ENCODE measurements at regions not wholly inside any gene's neighbourhood (a gene's known extent, or its start where the extent isn't known, plus 50 kb on each side); places are given as distances from the start of the nearest gene placed in this dataset.

- no peak overlapping the region for H3K4me2 ChIP-seq
- H4K20me1 ChIP-seq (ENCODE audit: insufficient read depth): no peaks in the 10 kb centered on the region
- no peaks in the 10 kb centered on the region for H3K36me3 ChIP-seq (ENCODE audit: low read depth)
- CTCF ChIA-PET: no interaction called here
- H3K9me2 ChIP-seq (ENCODE audit: insufficient read depth): no peaks in the 10 kb centered on the region
- H3K4me1 ChIP-seq (replicated peaks; ENCODE audit: insufficient read depth): no peaks in the 10 kb centered on the region
- no peak overlapping the region for H3K4me3 ChIP-seq
- no peak for TF ChIP-seq EZH2 (IDR thresholded peaks at IDR 0.05; ENCODE audit: low read depth)
- no peaks in the 10 kb centered on the region for H3K79me2 ChIP-seq (ENCODE audit: low read depth)
- POLR2A ChIA-PET (ENCODE audit: unreplicated experiment): no interaction called here
- no peak overlapping the region for H3K27ac ChIP-seq
- no peaks in the 10 kb centered on the region for H3K9me3 ChIP-seq (ENCODE audit: insufficient read depth, low read depth)
- H3F3A ChIP-seq (ENCODE audit: insufficient read depth, low read depth): no peaks in the 10 kb centered on the region
- H3K27me3 ChIP-seq (ENCODE audit: insufficient read depth, low read depth): no peaks in the 10 kb centered on the region
- intact Hi-C loops (cut with micrococcal nuclease; ENCODE audit: unreplicated experiment): no loop called here
- BruUV-seq (replicated peaks): no TSS peak
- H2AFZ ChIP-seq: no peak overlapping the region
- DNase-seq: no peak
Measured at GRCh38 chr14:24708684-24709083, 74.7 kb upstream of the GZMB start.

GRCh38 chr14:24706351-24706750, 72.4 kb upstream of the GZMB start:
- no TSS peak for BruUV-seq (replicated peaks)
- ChIA-PET POLR2A (ENCODE audit: unreplicated experiment) (no interaction called here), CTCF (no interaction called here)
- TF ChIP-seq CTCF (conservative IDR thresholded peaks at IDR 0.05) (no peak), EZH2 (IDR thresholded peaks at IDR 0.05; ENCODE audit: low read depth) (no peak)
- Histone ChIP-seq H4K20me1 (ENCODE audit: insufficient read depth) (no peaks in the 10 kb centered on the region), H3K4me1 (replicated peaks; ENCODE audit: insufficient read depth) (no peaks in the 10 kb centered on the region), H3K36me3 (ENCODE audit: low read depth) (no peaks in the 10 kb centered on the region), H3K27ac (no peak overlapping the region), H3K9me2 (ENCODE audit: insufficient read depth) (no peaks in the 10 kb centered on the region), H2AFZ (no peak overlapping the region), H3K4me3 (no peak overlapping the region), H3K79me2 (ENCODE audit: low read depth) (no peaks in the 10 kb centered on the region), H3K4me2 (no peak overlapping the region), H3F3A (ENCODE audit: insufficient read depth, low read depth) (no peaks in the 10 kb centered on the region), H3K9me3 (ENCODE audit: insufficient read depth, low read depth) (no peaks in the 10 kb centered on the region), H3K27me3 (ENCODE audit: insufficient read depth, low read depth) (peaks cover 3% of the 10 kb centered on the region; the same call in 1 of the 2 replicates)
- intact Hi-C loops (cut with micrococcal nuclease; ENCODE audit: unreplicated experiment): no loop called here
- DNase-seq: no peak

GRCh38 chr14:24705840-24706239, 71.8 kb upstream of the GZMB start:
- no peak overlapping the region for H3K4me2 ChIP-seq
- no peak overlapping the region for H2AFZ ChIP-seq
- peaks cover 3% of the 10 kb centered on the region; the same call in 1 of the 2 replicates for H3K27me3 ChIP-seq (ENCODE audit: insufficient read depth, low read depth)
- ChIA-PET CTCF (no interaction called here), POLR2A (ENCODE audit: unreplicated experiment) (no interaction called here)
- H3F3A ChIP-seq (ENCODE audit: insufficient read depth, low read depth): no peaks in the 10 kb centered on the region
- H3K4me1 ChIP-seq (replicated peaks; ENCODE audit: insufficient read depth): no peaks in the 10 kb centered on the region
- H3K79me2 ChIP-seq (ENCODE audit: low read depth): no peaks in the 10 kb centered on the region
- no TSS peak for BruUV-seq (replicated peaks)
- TF ChIP-seq EZH2 (IDR thresholded peaks at IDR 0.05; ENCODE audit: low read depth) (no peak), CTCF (conservative IDR thresholded peaks at IDR 0.05) (no peak)
- H3K27ac ChIP-seq: no peak overlapping the region
- no peaks in the 10 kb centered on the region for H3K9me3 ChIP-seq (ENCODE audit: insufficient read depth, low read depth)
- DNase-seq: no peak
- intact Hi-C loops (cut with micrococcal nuclease; ENCODE audit: unreplicated experiment): no loop called here
- H4K20me1 ChIP-seq (ENCODE audit: insufficient read depth): no peaks in the 10 kb centered on the region
- H3K9me2 ChIP-seq (ENCODE audit: insufficient read depth): no peaks in the 10 kb centered on the region
- H3K36me3 ChIP-seq (ENCODE audit: low read depth): no peaks in the 10 kb centered on the region
- H3K4me3 ChIP-seq: no peak overlapping the region

DNA sequence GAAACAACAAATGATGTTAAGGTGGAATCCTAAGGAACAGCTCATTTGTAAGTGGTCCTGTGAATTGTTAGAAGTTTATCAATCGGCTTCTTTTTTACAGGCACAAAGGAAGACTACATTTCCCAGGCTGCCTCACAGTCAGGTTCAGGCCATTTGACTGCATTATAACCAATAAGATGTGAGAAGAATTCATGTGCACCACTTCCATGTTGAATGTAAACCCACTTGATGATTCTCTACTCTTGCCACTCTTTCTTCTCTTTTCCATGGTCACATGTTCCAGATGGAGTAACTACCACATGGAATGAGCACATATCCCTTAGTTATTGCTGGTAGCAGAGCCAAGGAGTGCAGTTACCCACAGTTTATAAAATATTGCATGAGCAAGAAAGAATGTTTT, 67.1 kb upstream of the GZMB start:
- Histone ChIP-seq H4K20me1 (ENCODE audit: insufficient read depth) (no peaks in the 10 kb centered on the region), H3K27me3 (ENCODE audit: insufficient read depth, low read depth) (peaks cover 3% of the 10 kb centered on the region; the same call in 1 of the 2 replicates), H3K4me2 (no peak overlapping the region), H3K4me3 (no peak overlapping the region), H3K79me2 (ENCODE audit: low read depth) (no peaks in the 10 kb centered on the region), H3K9me2 (ENCODE audit: insufficient read depth) (no peaks in the 10 kb centered on the region), H2AFZ (no peak overlapping the region), H3K4me1 (replicated peaks; ENCODE audit: insufficient read depth) (no peaks in the 10 kb centered on the region), H3K36me3 (ENCODE audit: low read depth) (no peaks in the 10 kb centered on the region), H3F3A (ENCODE audit: insufficient read depth, low read depth) (no peaks in the 10 kb centered on the region), H3K27ac (no peak overlapping the region), H3K9me3 (ENCODE audit: insufficient read depth, low read depth) (no peaks in the 10 kb centered on the region)
- ChIA-PET POLR2A (ENCODE audit: unreplicated experiment) (no interaction called here), CTCF (no interaction called here)
- TF ChIP-seq CTCF (conservative IDR thresholded peaks at IDR 0.05): no peak
- no peak for TF ChIP-seq EZH2 (IDR thresholded peaks at IDR 0.05; ENCODE audit: low read depth)
- intact Hi-C loops (cut with micrococcal nuclease; ENCODE audit: unreplicated experiment): no loop called here
- BruUV-seq (replicated peaks): no TSS peak
- no peak for DNase-seq
